Activated CD4-positive, alpha-beta T cell treated with anti-CD3 and anti-CD28 coated beads, Interleukin-2, Interleukin-6, amounts not matched to agents 100 ng/mL and 50 ng/mL, durations not matched to agents 16 hours and 8 hours (primary cell): ENCODE measurements at regions not wholly inside any gene's neighbourhood (a gene's known extent, or its start where the extent isn't known, plus 50 kb on each side); places are given as distances from the start of the nearest gene placed in this dataset.

Source experiments
- DNase-seq: peaks from one replicate; pipeline ENCODE4 v3.0.0-alpha.2; 2020

DNA sequence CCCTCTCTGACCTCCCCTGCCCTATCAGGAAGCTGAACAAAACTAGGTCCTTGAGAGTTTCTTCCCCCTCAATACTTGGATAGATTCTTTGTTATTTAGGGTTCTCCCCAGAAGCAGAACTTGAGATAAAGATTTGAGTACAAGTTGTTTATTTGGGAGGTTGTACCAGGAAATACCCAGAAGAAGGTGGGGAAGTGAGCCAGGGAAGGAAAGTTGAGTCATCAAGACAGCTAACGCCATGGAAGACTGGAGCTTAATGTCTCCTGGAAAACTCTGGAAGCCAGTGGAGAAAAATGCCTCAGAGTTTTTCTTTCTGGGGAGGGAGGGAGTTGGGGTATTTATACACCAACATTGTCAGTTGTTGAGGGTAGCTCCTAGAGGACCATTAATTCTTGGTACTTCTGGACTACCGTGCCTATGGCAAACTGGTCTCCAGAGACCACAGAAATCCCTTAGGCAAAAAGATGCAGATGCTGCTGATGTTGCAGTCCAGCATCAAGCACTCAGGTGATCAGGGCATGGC is 102.6 kb upstream of the ZFP64 start:
- no peak for DNase-seq

GRCh38 chr20:52291109-52291508 is 99.5 kb upstream of the ZFP64 start:
- no peak for DNase-seq

DNA sequence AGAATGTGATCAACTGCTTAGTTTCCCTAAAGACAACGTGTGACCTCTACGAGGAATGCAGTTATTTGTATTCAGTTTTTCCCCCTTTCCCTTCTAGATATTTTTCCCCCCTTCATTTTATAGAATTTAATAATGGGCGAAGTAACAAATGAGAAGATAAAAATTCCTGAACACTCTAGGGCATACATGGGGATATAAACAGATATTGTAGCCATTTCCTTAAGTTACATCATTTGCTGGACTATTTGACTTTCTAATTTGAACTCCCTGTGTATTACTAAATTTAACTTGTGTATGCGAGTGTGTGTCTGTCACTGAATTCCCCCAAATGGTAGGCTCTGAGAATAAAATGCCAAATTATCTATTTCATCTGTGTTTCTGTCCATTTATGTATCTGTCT is 99.0 kb upstream of the ZFP64 start:
- DNase-seq: no peak

- DNase-seq: no peak
These were observed 98.5 kb upstream of the ZFP64 start for GRCh38 chr20:52289956-52290565.

GRCh38 chr20:52280407-52280806 is 88.8 kb upstream of the ZFP64 start:
- no peak for DNase-seq

DNA sequence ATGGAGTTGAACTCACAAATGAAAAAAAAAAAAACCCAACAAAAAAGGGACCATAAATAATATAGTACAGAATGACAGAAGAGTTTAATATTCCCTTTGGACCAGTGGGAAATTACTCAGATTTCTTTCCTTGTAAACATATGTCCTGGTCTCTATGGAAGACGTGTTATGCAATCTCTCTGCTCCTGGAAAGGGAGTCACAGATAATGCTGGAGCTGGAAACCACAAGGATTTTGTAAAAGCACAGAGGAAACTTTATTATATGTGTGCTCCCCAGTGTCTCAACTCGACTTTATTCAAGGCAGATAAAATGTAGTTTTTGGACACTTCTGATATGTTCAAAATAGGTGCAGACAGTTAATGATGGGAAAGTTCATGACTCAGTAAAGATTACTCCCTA is 88.1 kb upstream of the ZFP64 start:
- no peak for DNase-seq

- no peak for DNase-seq
These were observed 83.7 kb upstream of the ZFP64 start for GRCh38 chr20:52275181-52275691.

- no peak for DNase-seq
These were observed 79.1 kb upstream of the ZFP64 start for GRCh38 chr20:52270696-52271095.

DNA sequence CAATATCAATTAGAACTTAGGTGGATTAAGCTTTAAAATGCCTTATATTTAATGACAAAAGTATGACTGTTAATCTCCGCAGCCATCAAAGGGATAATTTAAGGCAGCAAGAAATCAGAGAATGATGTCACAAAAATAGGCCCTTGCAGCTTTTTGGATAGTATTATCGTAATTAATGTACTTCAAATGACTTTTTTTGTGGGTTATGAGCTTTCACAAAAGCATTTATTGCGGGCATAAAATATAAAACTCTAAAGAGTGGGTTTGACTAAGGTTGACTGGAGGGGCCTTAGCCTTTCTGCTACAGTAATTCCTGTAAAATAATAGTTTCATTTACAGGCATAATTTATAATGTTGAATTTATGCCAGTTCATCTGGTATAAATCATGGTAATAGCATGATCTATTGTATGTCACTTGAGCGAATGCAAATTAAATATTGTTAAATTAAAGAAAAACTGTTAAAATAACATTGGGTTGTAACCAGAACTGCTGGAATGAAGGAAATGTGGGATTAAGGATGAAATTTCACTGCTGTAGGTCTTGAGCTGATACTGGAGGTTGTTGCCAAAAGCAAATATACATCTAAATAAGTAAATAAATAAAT is 78.5 kb upstream of the ZFP64 start:
- no peak for DNase-seq

DNA sequence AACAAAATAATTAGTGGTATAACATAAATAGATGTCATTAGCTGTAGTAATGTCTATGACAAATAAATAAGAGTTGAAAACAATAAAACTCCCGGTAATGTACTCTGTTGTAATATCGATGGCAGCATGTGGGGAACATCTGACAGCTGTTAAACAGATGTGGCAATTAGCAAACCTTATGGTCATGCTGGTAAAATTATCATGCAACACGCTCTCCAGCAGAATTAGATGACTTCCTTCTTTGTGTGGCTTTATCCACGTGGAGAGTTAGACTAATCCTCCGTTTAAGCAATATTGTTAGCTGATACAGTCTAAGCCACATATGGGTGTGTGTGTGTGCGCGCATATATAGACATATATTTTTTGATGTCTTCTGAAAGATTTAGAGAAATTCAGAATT is 77.7 kb upstream of the ZFP64 start:
- DNase-seq: no peak

DNA sequence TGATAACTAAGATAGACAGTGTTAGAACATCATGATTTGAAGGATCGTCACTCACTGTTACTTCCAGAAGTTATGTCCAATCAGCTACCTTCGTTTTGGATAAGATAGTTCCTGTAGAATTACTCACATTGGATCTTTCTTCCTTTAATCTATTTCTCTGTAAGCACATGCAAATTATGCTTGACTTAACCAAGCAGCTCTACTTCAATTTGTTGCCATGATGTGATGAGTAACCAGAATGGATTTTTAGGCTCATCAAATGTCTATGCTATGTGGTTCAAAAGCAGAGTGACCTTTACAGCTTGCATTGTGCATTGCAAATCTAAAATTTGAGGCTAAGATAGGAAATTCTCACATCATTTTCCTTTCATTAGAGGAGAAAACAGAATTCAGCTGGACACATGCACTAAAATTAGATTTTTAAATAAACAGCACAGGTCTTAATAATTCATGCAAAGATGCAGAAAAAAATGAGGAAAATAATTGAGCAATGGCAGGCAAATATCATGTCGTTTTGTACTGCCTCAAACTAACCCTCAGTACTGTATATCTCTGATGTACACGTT is 76.7 kb upstream of the ZFP64 start:
- no peak for DNase-seq

DNA sequence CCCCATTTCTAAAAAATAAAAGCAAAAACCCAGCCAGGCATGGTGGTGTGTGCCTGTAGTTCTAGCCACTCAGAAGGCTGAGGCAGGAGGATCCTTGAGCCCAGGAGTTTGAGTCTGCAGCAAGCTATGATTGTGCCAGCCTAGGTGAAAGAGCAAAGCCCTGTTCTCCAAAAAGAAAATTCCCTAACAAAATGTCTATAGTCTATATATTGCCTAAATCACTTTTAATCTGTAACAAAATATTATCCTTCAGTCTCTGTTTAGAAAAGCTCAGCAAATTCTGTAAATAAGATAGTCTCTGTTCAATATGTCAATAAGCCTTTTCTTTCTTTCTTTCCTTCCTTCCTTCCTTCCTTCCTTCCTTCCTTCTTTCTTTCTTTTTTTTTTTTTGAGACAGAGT is 75.8 kb upstream of the ZFP64 start:
- no peak for DNase-seq

GRCh38 chr20:52263757-52264156 is 72.2 kb upstream of the ZFP64 start:
- no peak for DNase-seq

- DNase-seq: no peak
These were observed 70.2 kb upstream of the ZFP64 start for GRCh38 chr20:52261792-52262191.

DNA sequence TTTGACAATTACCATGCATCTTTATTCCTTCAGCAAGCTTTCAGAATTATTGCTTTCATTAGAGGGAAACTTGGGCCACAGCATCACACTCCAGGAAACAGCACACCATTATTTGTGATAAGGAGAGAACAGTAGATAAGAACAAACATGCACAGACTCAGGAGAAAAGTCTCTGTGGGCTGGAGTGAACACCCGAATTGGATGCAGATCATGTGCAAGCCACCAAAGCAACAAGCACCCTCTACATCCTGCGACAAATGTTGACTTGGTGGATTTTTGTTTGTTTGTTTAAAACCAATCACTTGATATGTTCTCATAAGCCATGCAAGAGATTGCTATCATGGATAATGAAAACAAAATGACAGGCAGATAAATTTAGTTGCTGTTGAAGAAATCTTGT is 67.7 kb upstream of the ZFP64 start:
- no peak for DNase-seq

DNA sequence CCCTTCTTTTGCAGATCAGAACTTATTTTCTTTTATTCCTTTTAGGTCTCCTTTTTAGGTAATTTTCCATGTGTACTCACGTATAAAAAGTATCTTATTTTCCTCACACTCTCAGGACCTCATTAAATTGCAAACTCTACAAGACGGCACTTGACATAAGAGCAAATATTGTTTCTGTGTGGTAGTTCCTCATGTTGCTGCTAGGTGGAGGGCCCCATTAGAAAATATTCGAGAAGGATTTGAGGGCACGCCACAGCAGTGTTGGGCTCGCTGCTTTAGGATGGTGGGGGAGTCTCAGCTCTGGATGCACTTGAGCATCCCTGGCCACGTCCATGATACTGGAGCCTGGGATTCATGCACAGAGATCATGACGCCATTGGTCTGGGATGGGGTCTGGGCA is 64.9 kb upstream of the ZFP64 start:
- no peak for DNase-seq

GRCh38 chr20:52252664-52253063 is 61.1 kb upstream of the ZFP64 start:
- DNase-seq: no peak

GRCh38 chr20:52251827-52252226 is 60.2 kb upstream of the ZFP64 start:
- DNase-seq: no peak

DNA sequence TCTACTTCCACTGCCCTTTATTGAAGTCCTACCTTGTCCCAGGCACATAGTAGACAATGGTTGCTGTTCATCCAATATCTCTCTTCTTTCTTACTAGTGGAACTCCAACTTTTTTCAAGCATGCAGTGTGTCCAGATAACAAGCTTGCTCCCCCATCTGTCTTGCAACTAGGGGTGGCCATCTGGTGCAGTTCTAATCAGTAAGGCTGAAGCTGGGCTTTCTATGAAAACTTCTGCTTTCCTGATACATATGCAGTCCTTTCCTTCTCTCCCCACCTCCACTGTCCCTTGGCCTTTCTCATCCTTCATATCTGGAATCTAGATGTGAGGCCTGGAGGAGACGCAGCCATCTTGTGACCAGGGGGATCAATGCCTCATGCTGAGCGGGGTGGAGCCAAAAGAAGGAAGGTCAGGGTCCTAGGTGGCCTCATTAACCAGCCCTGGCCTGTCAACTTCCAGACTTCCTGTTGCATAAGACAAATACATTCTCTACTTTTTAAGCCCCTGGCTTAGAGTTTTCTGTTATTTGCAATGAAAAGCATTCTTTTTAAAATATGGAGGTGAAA is 59.6 kb upstream of the ZFP64 start:
- no peak for DNase-seq

DNA sequence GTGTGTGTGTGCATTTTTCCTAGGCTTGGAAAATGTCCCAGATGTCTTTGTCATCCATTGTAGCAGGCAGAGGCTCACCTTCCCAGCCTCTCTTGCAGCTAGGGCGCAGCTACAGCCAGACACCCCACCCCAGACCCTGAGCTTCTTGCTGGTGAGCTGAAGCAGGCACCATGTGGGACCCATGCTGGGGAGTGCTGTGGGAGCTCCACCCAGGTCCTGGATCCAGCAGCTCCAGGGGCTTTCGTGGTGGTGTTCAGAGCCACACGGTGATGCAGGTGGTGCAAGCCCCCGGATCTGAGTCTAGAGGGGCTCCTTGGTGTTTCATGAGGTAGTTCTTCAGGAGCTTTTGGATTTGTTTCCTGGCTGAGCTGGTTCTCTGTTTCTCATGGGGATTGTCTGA is 56.0 kb upstream of the ZFP64 start:
- DNase-seq: no peak

DNA sequence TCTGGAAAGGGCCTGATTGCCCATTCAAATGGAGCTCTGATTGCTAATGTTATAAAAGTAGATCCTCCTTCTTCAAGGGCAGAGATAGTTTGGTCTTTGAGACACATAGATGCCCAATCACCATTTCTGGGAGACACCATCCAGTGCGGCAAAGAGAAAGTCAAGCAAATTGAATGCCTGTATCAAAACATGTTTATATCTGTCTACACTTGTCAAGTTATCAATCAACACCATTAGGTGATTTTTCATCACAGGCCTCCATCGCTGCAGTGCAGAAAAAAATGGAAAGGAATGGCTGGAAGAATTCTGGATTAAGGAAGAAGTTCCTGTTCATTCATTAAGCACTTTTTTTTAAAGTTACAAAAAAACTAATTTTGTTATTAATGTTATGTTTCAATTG is 54.8 kb upstream of the ZFP64 start:
- DNase-seq: no peak

DNA sequence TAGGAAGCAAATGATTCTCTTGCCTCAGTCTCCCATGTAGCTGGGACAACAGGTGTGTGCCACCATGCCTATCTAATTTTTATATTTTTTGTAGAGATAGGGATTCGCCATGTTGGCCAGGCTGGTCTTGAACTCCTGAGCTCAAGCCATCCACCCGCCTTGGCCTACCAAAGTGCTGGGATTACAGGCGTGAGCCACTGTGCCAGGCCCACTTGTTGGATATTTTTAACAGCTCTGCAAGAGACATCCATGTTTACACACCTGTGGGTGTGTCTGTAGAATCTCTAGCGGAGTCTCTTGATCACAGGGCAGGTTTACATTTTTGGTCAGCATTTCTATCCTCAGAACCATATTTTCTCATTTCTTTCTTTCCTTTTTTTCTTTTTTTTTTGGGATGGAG is 53.1 kb upstream of the ZFP64 start:
- no peak for DNase-seq

DNA sequence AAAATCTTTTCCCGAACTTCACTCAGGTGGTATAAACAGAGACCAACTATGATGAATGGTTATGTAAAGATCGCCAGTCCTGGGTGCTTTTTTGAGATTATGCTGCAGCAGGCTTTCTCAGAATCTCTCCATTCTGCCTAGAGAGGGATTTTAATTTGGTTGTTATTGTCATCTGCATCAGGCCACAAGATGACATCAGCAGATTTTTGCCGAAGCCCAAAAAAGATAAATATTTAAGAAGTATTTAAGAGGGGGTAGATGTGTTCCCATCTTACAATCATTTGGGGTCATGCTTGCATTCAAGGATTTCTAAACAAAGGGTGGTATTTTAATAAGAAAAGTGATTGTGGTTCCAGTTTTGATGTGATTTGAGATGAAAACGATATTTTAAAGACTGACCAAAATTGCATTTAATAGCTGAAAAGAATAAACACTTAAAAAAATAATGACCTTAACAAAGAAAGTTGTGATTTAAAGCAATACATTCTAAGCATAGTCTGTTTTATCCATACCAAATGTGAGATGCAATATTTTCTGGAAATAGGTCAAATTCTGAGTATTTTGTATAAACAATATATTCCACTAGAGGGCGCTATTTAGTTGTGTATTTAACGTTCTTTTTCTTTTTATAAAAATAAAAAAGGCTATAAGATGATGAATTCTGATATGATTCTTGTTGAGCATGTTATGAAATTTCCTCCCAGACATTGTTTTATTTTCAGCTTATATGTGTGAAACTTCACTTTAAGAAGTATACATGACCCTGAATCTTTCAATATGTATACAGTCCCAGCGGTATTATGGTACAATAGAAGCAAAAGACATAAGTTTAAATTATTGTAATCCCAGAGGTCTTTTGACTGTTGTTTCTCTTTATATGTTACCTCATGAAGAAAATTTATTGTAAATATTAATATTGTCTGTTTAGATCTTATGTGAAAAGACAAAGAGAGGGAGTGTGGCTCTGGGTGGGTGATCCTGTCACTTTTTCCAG is 51.0 kb upstream of the ZFP64 start:
- peak; percentile 39 for DNase-seq
